AG10803 (cell line): ENCODE measurements at regions not wholly inside any gene's neighbourhood (a gene's known extent, or its start where the extent isn't known, plus 50 kb on each side); places are given as distances from the start of the nearest gene placed in this dataset.
A peak's percentile ranks its signal among the peaks of the same experiment; 100 is the strongest.
"Not testable (repeated sequence)": the region's sequence is repeated elsewhere in the genome, so short reads cannot be mapped to it uniquely, and the experiment has no call there.

Source experiments
- DNase-seq: peaks from one replicate; pipeline ENCODE4 v3.0.0; 2010; ENCODE audit warnings: low read depth
- H3K4me3 ChIP-seq: 2 replicates; pipeline ENCODE4 v1.5.1; 2011; ENCODE audit warnings: mild to moderate bottlenecking, low read length, control low read depth
- TF ChIP-seq, protein P1 (sequence below): conservative IDR thresholded peaks from 2 replicates; pipeline ENCODE4 v1.5.1; 2011; ENCODE audit warnings: mild to moderate bottlenecking, low read length, control low read depth, inconsistent platforms

DNA sequence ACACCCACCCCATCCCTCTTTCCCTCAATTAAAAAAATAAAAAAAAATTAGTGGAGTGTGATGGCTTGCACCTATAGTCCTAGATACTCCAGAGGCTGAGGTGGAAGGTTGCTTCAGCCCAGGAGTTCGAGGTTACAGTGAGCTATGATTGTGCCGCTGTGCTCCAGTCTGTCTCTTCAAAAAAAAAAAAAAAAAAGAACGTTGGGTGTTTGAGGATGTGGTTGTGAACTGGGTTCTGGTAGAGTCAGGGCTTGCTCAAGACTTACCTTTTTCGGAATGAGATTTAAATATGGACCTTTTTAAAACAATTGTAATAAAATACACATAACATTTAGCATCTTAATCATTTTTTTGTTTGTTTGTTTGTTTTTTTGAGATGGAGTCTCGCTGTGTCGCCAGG is 211.9 kb downstream of the OR2B2 start:
- no peak for DNase-seq

DNA sequence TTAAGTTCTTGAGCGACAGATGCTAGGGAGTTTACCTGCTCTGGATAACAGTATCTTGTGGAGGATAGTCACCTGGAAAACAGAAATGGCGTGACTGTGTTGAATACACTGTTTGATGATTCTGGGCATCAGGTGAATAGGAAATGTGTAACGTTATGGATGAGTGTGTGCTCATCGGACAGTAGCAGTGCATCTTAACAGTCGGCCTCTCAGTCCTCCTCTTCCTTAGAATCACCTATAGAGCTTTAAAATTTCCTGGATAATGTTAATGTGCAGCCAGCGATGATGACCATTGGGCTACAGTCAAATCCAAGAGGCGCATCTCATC is 217.7 kb downstream of the OR2B2 start:
- no peak overlapping the region for H3K4me3 ChIP-seq
- TF ChIP-seq, protein P1, sequence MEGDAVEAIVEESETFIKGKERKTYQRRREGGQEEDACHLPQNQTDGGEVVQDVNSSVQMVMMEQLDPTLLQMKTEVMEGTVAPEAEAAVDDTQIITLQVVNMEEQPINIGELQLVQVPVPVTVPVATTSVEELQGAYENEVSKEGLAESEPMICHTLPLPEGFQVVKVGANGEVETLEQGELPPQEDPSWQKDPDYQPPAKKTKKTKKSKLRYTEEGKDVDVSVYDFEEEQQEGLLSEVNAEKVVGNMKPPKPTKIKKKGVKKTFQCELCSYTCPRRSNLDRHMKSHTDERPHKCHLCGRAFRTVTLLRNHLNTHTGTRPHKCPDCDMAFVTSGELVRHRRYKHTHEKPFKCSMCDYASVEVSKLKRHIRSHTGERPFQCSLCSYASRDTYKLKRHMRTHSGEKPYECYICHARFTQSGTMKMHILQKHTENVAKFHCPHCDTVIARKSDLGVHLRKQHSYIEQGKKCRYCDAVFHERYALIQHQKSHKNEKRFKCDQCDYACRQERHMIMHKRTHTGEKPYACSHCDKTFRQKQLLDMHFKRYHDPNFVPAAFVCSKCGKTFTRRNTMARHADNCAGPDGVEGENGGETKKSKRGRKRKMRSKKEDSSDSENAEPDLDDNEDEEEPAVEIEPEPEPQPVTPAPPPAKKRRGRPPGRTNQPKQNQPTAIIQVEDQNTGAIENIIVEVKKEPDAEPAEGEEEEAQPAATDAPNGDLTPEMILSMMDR: no peak
- no peak for DNase-seq

More for the DNA sequence above, 211.9 kb downstream of the OR2B2 start:
- no peak overlapping the region for H3K4me3 ChIP-seq
- TF ChIP-seq, protein P1: no peak

DNA sequence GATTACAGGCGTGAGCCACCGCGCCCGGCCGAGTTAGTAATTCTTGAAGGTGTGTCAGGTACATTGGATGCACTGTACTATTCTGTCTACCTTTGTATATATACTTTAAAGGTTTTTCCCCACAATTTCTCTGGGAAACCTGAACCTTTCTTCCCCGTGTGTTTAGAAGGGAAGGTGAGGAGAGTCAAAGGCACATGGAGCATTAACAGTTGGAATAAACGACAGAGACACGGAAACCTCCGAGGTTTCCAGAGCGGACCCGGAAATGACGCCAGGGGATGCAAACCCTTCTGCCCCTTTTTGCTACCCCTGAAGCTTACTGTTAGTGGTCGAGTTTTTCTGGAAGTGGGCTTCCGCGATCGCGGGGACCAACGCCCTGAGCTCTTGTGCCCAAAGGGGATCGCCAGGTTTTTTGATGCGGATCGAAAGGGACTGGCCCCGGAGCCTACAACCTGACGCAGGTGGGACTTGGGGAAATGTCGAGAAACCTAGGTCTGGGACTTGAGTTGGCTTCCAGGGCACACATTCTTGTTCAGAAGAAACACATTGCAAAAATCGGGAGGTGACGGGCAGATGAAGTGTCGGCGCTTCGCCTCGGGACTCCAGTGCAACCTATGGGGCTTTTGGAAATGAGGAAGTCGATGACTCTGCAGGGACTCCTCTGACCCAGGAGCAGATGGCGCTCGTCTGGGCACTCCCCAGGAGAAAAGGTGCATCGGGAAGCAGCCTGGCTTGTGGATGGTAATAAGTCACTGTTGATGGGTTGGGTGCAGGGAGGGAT is 218.2 kb downstream of the OR2B2 start:
- TF ChIP-seq, protein P1: no peak
- DNase-seq: no peak
- H3K4me3 ChIP-seq: peak overlapping the region; percentile 41

DNA sequence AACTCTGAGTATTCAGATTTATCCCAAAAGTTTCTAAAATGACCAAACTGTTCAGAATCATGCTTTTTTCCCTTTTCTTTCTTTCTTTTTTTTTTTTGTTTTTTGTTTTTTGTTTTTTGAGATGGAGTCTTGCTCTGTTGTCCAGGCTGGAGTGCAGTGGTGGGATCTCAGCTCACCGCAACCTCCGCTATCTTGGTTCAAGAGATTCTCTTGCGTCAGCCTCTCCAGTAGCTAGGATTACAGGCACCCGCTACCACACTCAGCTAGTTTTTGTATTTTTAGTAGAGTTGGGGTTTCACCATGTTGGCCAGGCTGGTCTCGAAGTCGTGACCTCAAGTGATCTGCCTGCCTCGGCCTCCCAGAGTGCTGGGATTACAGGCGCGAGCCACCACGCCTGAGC is 219.2 kb upstream of the ZNF184 start:
- H3K4me3 ChIP-seq, DNase-seq: not testable (repeated sequence)

DNA sequence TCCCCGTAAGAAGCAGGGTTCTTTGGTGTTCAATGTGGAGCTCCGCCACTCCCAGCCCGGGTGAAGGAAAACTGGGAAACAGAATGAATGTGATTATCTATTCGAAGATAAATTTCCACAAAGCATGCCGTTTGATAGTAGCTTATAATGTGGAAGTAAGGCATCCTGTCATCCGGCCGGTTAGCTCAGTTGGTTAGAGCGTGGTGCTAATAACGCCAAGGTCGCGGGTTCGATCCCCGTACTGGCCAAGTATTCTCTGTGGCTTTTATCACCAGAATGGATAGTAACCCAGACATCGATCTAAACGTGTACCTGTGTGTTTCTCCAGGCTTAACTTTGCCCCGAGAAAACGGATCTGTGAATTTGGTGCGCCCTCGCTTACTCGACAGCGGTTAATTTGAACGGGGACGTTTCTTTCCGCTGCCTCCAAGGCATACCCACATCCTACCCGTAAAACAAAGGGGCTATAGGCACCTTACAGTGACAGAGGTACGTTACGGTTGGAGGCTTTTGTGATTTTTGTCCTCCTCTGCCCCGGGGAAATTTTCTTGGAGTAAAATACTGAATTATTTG is 215.2 kb upstream of the ZNF184 start:
- TF ChIP-seq, protein P1: no peak
- peak overlapping the region; percentile 77 for H3K4me3 ChIP-seq
- DNase-seq: peak; percentile 88

DNA sequence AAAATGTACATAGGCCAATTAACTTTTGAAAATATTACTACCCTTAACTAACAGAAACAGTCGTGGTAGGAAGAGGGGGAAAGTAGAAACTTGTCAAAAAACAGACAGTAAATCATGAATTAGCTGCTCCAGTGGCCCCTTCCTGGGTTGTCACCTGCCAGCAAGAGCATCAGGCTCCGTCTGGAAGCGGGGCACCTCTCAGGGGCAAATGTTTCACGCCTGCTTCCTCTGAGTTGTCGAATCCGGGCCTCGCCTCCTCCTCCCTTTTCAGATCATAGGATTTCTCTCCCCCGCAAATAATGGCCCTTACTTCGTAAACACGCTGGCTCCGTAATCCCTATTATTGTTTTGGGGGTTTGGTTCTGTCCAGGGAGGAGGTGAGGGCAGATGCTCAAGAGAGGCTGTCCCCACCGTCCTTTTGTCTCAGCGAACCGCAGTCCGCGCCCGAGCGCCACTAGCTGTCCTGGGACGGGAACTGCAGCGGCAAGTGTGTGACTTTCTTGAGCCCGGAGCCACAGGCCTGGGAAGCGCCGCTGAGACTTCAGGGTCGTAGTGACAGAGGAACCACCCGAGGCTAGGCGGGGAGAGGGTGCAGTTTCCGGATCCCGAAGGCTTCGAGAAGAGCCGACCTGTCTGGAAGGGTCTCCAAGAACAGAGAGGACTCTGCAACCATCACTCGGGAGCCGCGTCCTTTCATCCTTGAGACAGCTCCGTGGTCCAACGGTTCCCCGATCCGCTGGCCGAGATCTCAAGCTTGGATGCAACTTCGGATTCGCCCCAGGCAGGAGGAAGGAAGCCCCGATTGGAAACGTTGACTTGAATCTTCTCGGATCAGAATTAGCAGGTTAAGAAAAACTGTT is 214.5 kb upstream of the ZNF184 start:
- peak overlapping the region; percentile 77 for H3K4me3 ChIP-seq
- TF ChIP-seq, protein P1: peak; percentile 71
- DNase-seq: peak; percentile 65

DNA sequence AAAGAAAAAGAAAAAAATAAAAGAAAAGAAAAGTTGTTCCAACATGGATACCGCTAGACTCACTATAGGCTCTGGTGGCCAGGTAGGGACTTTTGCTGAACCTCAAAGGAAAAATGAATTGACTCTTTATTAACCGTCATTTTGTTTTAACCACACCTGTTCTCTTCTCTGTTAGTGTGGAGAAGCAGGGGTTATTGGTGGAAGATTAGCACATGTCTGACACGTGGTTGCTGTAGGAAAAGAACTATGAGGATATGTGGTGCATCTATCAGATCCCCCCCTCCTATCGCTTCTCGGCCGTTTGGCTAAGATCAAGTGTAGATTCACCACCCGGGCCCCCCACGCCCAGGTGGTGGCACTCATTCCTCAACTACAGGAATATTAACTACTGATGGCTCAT is 212.4 kb upstream of the ZNF184 start:
- no peak for DNase-seq
- H3K4me3 ChIP-seq: no peak overlapping the region
- TF ChIP-seq, protein P1: no peak
